GM23338 (cell line): ENCODE measurements at regions not wholly inside any gene's neighbourhood (a gene's known extent, or its start where the extent isn't known, plus 50 kb on each side); places are given as distances from the start of the nearest gene placed in this dataset.

Experiments
- ATAC-seq: fragments of 200-7000 bp; cut with Tn5 transposase; 3 replicates; pipeline ENCODE4 v1.9.1; 2020
- DNase-seq: peaks from one replicate; pipeline ENCODE4 v3.0.0-alpha.2; 2015; ENCODE audit warnings: low spot score
- H2AFZ ChIP-seq: fragments of 200-600 bp; sonication (generic); 2 replicates; pipeline ENCODE4 v1.8.0; 2016; ENCODE audit warnings: antibody characterized with exemption, mild to moderate bottlenecking, moderate library complexity
- H3F3A ChIP-seq: fragments of 200-600 bp; sonication (generic); replicated peaks from 2 replicates; pipeline ENCODE4 v1.8.0; 2017; ENCODE audit warnings: antibody characterized with exemption, mixed run types, low read depth
- H3K27ac ChIP-seq: fragments of 200-600 bp; sonication (generic); 2 replicates; pipeline ENCODE4 v1.6.1; 2016; ENCODE audit warnings: low read depth
- H3K27me3 ChIP-seq: fragments of 200-600 bp; sonication (generic); 2 replicates; pipeline ENCODE4 v1.8.0; 2016; ENCODE audit warnings: mild to moderate bottlenecking, mixed run types, moderate library complexity; ENCODE audit not compliant: insufficient read depth
- H3K36me3 ChIP-seq: fragments of 200-600 bp; sonication (generic); 2 replicates; pipeline ENCODE4 v1.8.0; 2016; ENCODE audit warnings: mild to moderate bottlenecking; ENCODE audit not compliant: insufficient read depth
- H3K4me1 ChIP-seq: fragments of 200-600 bp; sonication (generic); 2 replicates; pipeline ENCODE4 v1.8.0; 2016; ENCODE audit warnings: mild to moderate bottlenecking, moderate library complexity; ENCODE audit not compliant: insufficient read depth
- H3K4me2 ChIP-seq: fragments of 200-600 bp; sonication (generic); 2 replicates; pipeline ENCODE4 v1.7.1; 2017; ENCODE audit warnings: mixed run types
- H3K4me3 ChIP-seq: fragments of 200-600 bp; sonication (generic); 2 replicates; pipeline ENCODE4 v1.6.1; 2016; ENCODE audit warnings: mixed run types
- H3K79me2 ChIP-seq: fragments of 200-600 bp; sonication (generic); replicated peaks from 2 replicates; pipeline ENCODE4 v1.8.0; 2017; ENCODE audit warnings: mild to moderate bottlenecking; ENCODE audit not compliant: insufficient read depth
- H3K9me2 ChIP-seq: fragments of 200-600 bp; sonication (generic); 2 replicates; pipeline ENCODE4 v1.8.0; 2017; ENCODE audit not compliant: insufficient read depth
- H4K20me1 ChIP-seq: fragments of 200-600 bp; sonication (generic); replicated peaks from 2 replicates; pipeline ENCODE4 v1.8.0; 2017; ENCODE audit warnings: mild to moderate bottlenecking; ENCODE audit not compliant: insufficient read depth
- H3K27ac Mint-ChIP-seq: 2 replicates; pipeline ENCODE4 v1.8.0; 2020; ENCODE audit warnings: inconsistent platforms, mild to moderate bottlenecking, moderate library complexity, mixed read lengths
- H3K27me3 Mint-ChIP-seq: 3 replicates; pipeline ENCODE4 v1.8.0; 2022; ENCODE audit warnings: low read depth, mild to moderate bottlenecking, moderate library complexity, mixed read lengths, inconsistent platforms; ENCODE audit not compliant: insufficient read depth, poor library complexity
- H3K36me3 Mint-ChIP-seq: 3 replicates; pipeline ENCODE4 v1.8.0; 2021; ENCODE audit warnings: low read depth, mild to moderate bottlenecking, inconsistent platforms, moderate library complexity, mixed read lengths
- H3K4me1 Mint-ChIP-seq: 3 replicates; pipeline ENCODE4 v1.8.0; 2020; ENCODE audit warnings: mild to moderate bottlenecking, inconsistent platforms, mixed read lengths
- H3K4me3 Mint-ChIP-seq: 3 replicates; pipeline ENCODE4 v1.8.0; 2021; ENCODE audit warnings: moderate library complexity, mild to moderate bottlenecking, inconsistent platforms, mixed read lengths
- H3K9me3 Mint-ChIP-seq: 3 replicates; pipeline ENCODE4 v1.8.0; 2020; ENCODE audit warnings: moderate library complexity, mild to moderate bottlenecking, inconsistent platforms, mixed read lengths
- CREB1 ChIP-seq: fragments of 250-450 bp; sonication (Bioruptor Pico); IDR thresholded peaks from 2 replicates; pipeline ENCODE4 v1.5.0; 2020; ENCODE audit warnings: low read depth, mild to moderate bottlenecking, moderate library complexity
- ETS1 ChIP-seq: IDR thresholded peaks from 2 replicates; pipeline ENCODE4 v1.6.1; 2016; ENCODE audit warnings: antibody characterized with exemption
- EZH2phosphoT487 ChIP-seq: fragments of 200-600 bp; sonication (generic); IDR thresholded peaks from one replicate; pipeline ENCODE4 v1.8.1; 2018; ENCODE audit warnings: antibody characterized with exemption; ENCODE audit not compliant: unreplicated experiment
- JUNB ChIP-seq: IDR thresholded peaks from one replicate; pipeline ENCODE4 v1.6.1; 2016; ENCODE audit warnings: antibody characterized with exemption; ENCODE audit not compliant: unreplicated experiment
- NANOG ChIP-seq: IDR thresholded peaks from 2 replicates; pipeline ENCODE4 v1.6.1; 2016; ENCODE audit warnings: antibody characterized with exemption, borderline replicate concordance
- POLR2AphosphoS5 ChIP-seq: IDR thresholded peaks from 2 replicates; pipeline ENCODE4 v1.6.1; 2016; ENCODE audit warnings: antibody characterized with exemption, low read depth
- STAT1 ChIP-seq: IDR thresholded peaks from one replicate; pipeline ENCODE4 v1.6.1; 2016; ENCODE audit warnings: antibody characterized with exemption; ENCODE audit not compliant: unreplicated experiment
- ZNF114 ChIP-seq: fragments of 250-450 bp; sonication (Bioruptor Pico); IDR thresholded peaks from 2 replicates; pipeline ENCODE4 v1.5.0; 2020; ENCODE audit warnings: mild to moderate bottlenecking, moderate library complexity
- ZNF462 ChIP-seq: fragments of 250-450 bp; sonication (Bioruptor Pico); IDR thresholded peaks from 2 replicates; pipeline ENCODE4 v1.5.0; 2020; ENCODE audit warnings: mild to moderate bottlenecking, moderate library complexity

- TF ChIP-seq ZNF462 (CRISPR knock-in tag) (no peak), JUNB (no peak), STAT1 (no peak), CREB1 (no peak)
Observed at GRCh38 chr2:82511894-82512293, 1947.2 kb downstream of the SUCLG1 start (continued).

- no peaks in the 10 kb centered on the region for H3K36me3 Mint-ChIP-seq
- ATAC-seq (no peak), DNase-seq (no peak)
- Histone ChIP-seq H3K9me2 (no peaks in the 10 kb centered on the region), H3K27me3 (no peaks in the 10 kb centered on the region), H3F3A (no peaks in the 10 kb centered on the region), H3K4me1 (no peaks in the 10 kb centered on the region), H3K4me3 (no peak overlapping the region), H3K79me2 (no peaks in the 10 kb centered on the region), H2AFZ (no peak overlapping the region), H4K20me1 (no peaks in the 10 kb centered on the region), H3K4me2 (no peak overlapping the region), H3K27ac (no peak overlapping the region), H3K36me3 (no peaks in the 10 kb centered on the region; the same call in 1 of the 2 replicates)
- H3K9me3 Mint-ChIP-seq: peaks cover 10% of the 10 kb centered on the region; the same call in 2 of the 3 replicates
- H3K27ac Mint-ChIP-seq: no peak overlapping the region
- no peak overlapping the region for H3K4me3 Mint-ChIP-seq
- H3K4me1 Mint-ChIP-seq: no peaks in the 10 kb centered on the region
- H3K27me3 Mint-ChIP-seq: no peaks in the 10 kb centered on the region
- no peak for TF ChIP-seq ETS1
- no peak for TF ChIP-seq ZNF462 (CRISPR knock-in tag)
- TF ChIP-seq NANOG: no peak
- no peak for TF ChIP-seq ZNF114
- no peak for TF ChIP-seq STAT1
- TF ChIP-seq POLR2AphosphoS5: no peak
- no peak for TF ChIP-seq EZH2phosphoT487
Observed at GRCh38 chr2:82508702-82509101, 1950.4 kb downstream of the SUCLG1 start.
